Stimulated activated CD4-positive, alpha-beta T cell treated with anti-CD3 and anti-CD28 coated beads, Interleukin-1b, Interleukin-23, amount 100 ng/mL, for 48 hours (primary cell): ENCODE measurements at regions not wholly inside any gene's neighbourhood (a gene's known extent, or its start where the extent isn't known, plus 50 kb on each side); places are given as distances from the start of the nearest gene placed in this dataset.

Experiments used
- DNase-seq: peaks from one replicate; pipeline ENCODE4 v3.0.0-alpha.2; 2020

DNA sequence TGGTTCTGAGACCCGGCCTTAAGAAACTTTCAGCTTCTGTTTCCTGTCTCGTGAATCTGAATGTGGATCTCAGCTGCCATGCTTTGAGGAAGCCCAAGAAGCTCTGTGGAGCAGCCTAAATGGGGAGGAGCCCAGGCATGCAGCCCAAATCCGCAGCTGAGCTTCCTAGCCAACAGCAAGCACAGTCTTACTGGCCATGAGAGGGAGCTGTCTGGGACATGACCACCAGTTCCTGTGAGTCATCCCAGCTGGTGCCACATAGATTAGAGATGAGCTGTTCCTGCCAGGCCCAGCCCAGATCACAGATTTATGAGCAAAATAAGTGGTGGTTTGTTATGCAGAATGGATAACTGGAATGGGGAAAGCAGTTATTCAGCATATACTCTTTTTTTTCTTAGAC, 224.4 kb upstream of the APCDD1 start:
- DNase-seq = peak; percentile 6

DNA sequence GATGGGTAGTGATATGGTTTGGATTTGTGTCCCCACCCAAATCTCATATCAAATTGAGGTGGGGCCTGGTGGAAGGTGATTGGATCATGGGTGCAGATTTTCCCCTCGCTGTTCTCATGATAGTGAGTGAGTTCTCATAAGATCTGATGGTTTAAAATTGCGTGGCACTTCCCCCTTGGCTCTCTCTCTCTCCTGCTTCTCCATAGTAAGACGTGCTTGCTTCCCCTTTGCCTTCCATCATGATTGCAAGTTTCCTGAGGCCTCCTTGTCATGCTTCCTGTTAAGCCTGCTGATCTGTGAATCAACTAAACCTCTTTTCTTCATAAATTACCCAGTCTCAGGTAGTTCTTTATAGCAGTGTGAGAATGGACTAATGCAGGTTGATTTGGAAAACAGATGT, 223.2 kb upstream of the APCDD1 start:
- DNase-seq = no peak

GRCh38 chr18:10232062-10232461, 222.4 kb upstream of the APCDD1 start:
- DNase-seq = no peak

DNA sequence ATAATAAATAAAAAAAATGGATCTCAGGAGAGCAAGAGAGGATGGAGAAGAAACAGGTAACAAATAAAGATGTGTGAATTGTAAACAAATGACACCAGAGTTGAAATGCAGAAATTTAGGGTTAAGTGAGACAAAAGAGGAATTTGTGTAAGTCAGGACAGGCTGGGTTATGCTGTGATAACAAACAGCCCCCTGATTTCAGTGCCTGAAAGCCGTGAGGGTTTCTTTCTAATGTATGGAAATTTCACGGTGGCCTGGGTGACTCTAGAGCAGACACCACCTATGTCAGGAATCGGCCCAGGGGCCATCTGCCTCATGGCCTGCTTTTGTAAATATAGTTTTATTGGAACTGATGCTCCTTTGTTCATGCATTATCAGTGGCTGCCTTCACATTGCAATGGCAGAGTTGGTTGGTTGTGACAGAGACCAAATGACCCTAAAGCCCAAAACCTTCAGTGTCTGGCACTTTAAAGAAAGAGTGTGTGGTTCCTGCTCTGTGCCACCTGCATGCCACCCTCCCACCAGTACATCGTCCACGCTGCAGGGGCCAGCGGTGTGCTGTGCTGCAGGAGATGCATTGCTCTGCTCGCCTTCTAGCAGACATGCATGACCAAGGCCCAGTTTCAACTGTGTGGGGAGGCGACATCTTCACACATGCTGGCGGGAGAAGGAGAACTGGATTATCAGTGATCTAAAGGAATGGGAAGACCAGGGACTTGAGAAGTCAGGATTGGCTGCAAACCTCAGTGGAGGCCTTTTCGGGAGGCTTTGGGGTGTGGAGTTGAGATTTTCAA, 221.2 kb upstream of the APCDD1 start:
- no peak for DNase-seq

- DNase-seq = no peak
Measured at GRCh38 chr18:10234281-10234680, 220.2 kb upstream of the APCDD1 start.

DNA sequence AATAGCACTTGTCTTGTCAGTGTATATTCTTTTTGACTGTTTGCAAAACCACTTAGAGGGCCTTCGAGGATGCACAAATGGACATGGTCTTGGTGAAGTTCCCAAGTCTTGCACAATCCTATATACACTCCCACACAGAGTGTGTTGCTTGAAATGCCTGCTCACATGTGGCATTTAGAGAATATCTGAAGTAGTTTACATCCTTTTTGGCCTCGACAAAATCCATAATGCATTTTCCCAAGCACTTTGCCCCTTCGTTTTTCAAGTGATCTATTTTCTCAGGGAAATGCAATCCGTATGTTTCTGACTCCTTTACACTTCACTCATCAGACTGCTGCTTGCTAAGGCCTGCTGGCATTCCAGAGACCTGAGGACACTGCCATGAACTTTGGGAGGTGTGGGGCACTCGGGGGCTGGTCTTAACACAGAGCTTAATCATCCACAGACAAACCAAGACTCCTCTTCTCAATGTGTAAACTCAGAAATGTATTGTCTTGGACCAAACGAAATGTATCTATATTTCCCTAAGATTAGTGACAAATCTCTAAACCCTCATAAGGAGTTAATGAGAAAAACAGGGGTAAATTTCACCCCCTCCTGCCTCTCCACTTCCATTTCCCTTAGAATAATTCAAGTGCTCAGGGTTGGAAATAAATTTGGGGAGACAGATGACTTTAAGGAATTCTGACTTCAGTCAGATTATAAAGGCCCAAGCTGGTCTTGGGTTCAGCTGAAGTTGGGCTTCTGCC, 219.3 kb upstream of the APCDD1 start:
- DNase-seq = no peak

DNA sequence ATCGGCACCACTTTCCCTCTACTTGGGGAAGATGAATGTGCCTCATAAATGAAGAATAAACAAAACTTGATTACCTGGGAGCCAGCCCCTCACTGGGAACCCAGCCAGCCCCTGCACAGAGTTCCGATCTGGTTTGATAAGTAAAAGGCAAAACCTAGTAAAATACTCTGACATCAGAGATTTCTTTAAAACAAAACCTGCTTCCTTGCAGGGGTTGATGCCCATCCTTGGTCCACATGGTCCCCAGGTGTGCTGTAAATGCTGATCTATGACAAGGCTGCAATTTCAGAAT, 218.8 kb upstream of the APCDD1 start:
- DNase-seq = no peak

- no peak for DNase-seq
Measured at GRCh38 chr18:10239103-10239502, 215.3 kb upstream of the APCDD1 start.

- DNase-seq = no peak
Measured at GRCh38 chr18:10239991-10240634, 214.3 kb upstream of the APCDD1 start.

- DNase-seq = no peak
Measured at GRCh38 chr18:10240973-10241372, 213.5 kb upstream of the APCDD1 start.

- no peak for DNase-seq
Measured at GRCh38 chr18:10241579-10241978, 212.9 kb upstream of the APCDD1 start.

DNA sequence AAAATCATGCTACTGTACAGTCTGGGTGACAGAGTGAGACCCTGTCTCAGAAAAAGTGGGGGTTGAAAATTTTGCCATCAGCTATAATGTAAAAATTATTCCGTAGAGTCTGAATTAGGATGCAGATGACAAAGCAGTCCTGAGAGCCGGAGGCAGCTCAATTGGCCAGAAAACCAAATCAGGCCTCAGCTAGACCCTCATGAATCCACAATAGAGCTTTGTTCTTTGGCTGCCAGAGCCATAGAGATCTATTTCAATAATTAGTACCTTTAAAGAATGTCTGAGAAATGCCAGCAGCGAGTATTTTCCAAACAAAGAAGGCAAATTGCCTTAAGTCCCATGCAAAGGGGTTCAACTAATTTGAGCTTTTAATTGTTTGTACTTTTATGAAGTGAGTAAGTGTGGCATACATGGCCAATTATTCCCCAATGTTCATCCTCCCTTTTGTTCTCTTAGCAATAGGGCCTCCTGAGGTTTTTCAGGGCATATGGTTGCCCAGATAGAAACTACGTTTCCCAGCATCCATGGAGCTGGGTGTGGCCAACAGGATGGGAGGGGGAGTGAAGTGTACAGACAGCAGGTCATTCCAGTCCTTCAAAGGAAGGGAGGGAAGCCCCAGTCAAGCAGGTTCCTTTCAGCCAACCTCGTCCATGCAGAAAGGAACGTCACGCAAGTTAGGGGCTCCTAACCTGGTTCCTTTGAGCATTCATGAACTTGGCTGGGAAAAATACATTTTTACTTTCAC, 211.3 kb upstream of the APCDD1 start:
- no peak for DNase-seq

DNA sequence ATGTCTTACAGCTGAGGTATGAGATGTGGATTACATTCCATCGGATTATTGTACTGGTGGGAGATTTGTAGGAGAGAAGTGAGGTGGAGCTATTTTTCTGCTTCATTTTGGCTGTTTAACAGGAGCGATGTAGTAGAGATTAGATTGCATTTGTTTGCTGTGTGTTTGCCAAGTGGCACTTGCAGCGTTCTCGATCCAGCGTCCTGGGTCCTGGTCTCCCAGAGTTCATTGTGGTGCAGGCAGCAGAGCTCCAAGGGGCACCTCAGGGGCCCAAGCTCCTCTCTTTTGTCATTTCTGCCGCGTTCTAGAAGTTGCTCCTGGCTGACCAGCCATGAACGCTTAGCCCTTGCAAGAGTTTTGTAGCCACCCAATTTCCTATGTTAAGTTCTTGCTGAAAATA, 210.1 kb upstream of the APCDD1 start:
- DNase-seq = no peak

- DNase-seq = no peak
Measured at GRCh38 chr18:10245031-10245845, 209.2 kb upstream of the APCDD1 start.

DNA sequence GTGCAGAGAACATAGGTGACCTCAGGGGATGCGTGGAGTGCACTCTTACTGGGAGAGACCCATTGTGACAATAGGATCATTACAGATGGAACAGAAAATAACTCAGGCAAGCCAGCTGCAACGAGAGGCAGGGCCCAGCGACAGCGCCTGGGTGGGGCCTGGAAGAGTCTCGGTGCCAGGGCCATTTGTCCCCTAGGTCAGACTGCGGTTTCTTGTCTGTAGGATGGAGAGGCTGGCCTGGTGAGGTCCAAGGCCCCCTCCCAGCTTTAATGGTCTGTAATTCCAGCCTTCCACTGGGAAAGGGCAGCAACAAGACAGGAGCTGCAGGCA, 208.6 kb upstream of the APCDD1 start:
- DNase-seq = no peak

- no peak for DNase-seq
Measured at GRCh38 chr18:10247021-10247741, 207.3 kb upstream of the APCDD1 start.

DNA sequence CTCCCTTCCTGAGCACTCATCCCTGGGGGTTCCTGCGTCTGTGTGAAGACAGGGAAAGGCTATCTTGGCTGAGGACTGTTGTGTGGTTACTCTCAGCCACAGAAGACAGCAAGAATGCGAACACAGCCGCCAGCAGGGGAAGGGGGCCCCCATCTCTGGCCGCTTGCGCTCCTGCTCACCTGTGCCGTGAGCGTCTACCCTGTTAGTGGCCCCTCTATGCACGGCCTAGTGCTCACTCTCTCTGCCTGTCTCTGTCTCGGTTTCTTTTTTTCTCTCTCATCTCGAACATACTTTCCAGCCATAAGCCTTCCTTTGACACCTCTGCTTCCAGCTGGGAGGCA, 206.7 kb upstream of the APCDD1 start:
- DNase-seq = no peak

- no peak for DNase-seq
Measured at GRCh38 chr18:10248738-10249137, 205.7 kb upstream of the APCDD1 start.

DNA sequence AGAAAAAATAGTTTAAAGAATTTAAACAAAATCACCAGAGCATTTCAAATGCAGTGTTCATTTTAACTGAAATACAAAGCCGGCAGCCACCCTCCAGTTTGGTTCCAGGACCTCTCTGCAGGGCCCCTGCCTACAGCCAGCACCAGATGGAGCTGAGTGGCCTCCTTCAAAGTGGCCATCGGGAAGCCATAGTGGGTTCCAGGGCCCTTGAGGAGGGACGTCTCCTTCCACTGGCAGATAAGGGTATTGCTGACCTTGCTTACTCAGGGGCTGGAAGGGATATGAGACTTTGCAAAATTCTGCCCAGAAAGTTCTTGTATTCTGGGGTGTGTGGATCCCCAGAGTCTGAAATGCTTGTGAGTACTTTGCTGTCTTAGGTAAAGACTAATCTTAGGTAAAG, 205.2 kb upstream of the APCDD1 start:
- no peak for DNase-seq

GRCh38 chr18:10249801-10250200, 204.6 kb upstream of the APCDD1 start:
- no peak for DNase-seq

DNA sequence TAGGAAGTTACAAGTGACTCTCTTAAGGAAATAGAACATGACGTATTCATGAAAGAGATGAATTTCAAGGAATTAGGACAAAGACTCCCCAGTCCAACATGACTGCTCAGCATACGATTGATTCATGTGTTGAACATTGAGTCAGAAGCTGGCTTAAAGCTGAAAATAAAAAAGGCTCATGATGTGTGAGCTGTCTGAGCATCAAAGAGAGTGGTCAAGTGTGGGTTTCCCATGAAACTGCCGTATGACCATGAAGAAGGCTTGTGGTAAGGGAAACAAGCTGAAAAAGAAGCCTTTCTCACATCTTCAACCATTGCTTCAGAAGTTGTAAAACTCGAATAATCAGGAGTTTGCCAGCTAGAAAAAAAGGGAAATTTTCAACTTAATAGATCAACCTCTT, 201.9 kb upstream of the APCDD1 start:
- DNase-seq = no peak
